ENCODE measurements at regions not wholly inside any gene's neighbourhood (a gene's known extent, or its start where the extent isn't known, plus 50 kb on each side); places are given as distances from the start of the nearest gene placed in this dataset.

GRCh38 chr1:232877365-232878028, 72.3 kb downstream of the MAP10 start (continued):
- TF ChIP-seq TCF7L2 (IDR thresholded peaks at IDR 0.05; ENCODE audit: borderline replicate concordance, extremely low read depth, insufficient read depth, insufficient read length) (no peak), RAD21 (IDR thresholded peaks at IDR 0.05; ENCODE audit: low read depth) (no peak), EZH2 (IDR thresholded peaks at IDR 0.05) (no peak), ZFX (IDR thresholded peaks at IDR 0.05) (no peak), ZBTB33 (IDR thresholded peaks at IDR 0.05; ENCODE audit: extremely low read depth, insufficient replicate concordance, low read length) (no peak), SRF (IDR thresholded peaks at IDR 0.05; ENCODE audit: low read depth) (no peak), CBX3 (IDR thresholded peaks at IDR 0.05; ENCODE audit: low read depth) (no peak), JUND (IDR thresholded peaks at IDR 0.05) (no peak)

GRCh38 chr1:232878086-232878485, 72.3 kb upstream of the NTPCR start:
- H3K27ac ChIP-seq (ENCODE audit: low read depth, low read length): no peak overlapping the region
- H3K9me3 ChIP-seq (ENCODE audit: control insufficient read depth in 1 of 2, insufficient read depth in 1 of 2, low read depth in 1 of 2, low read length in 2 of 2): no peaks in the 10 kb centered on the region
- intact Hi-C loops (cut with micrococcal nuclease): no loop called here
- no peak overlapping the region for H3K4me3 ChIP-seq (replicated peaks in 1 of 2; ENCODE audit: low read depth in 1 of 2, low read length in 2 of 2)
- H3K9me2 ChIP-seq (ENCODE audit: insufficient read depth): no peaks in the 10 kb centered on the region
- H3K9ac ChIP-seq (ENCODE audit: low read length): no peak overlapping the region
- H2AFZ ChIP-seq (ENCODE audit: low read depth, low read length, poor library complexity, severe bottlenecking): no peak overlapping the region
- DNase-seq (ENCODE audit: low read depth, low spot score): no peak
- no peak for ATAC-seq
- TF ChIP-seq SIN3A (IDR thresholded peaks at IDR 0.05; ENCODE audit: low read depth): no peak
- TF ChIP-seq ZFX (IDR thresholded peaks at IDR 0.05): no peak
- TF ChIP-seq EGR1 (IDR thresholded peaks at IDR 0.05; ENCODE audit: low read depth): no peak
- TF ChIP-seq CBX3 (IDR thresholded peaks at IDR 0.05; ENCODE audit: low read depth): no peak
- H3K4me1 ChIP-seq (ENCODE audit: control insufficient read depth in 1 of 2, insufficient read depth in 2 of 2, low read length in 2 of 2): no peaks in the 10 kb centered on the region
- ChIA-PET CTCF (no interaction called here), POLR2A (interaction anchor here (1.2 to 1.5 kb wide), 2 partner anchors 9 kb away, joined by 3 to 4 read pairs; no protein-coding TSS in a partner anchor), RAD21 (ENCODE audit: low non-redundant PET in 1 of 2, low total read pairs in 2 of 2, uncharacterized antibody in 2 of 2, unreplicated experiment in 2 of 2) (no interaction called here)
- H3K27me3 ChIP-seq (ENCODE audit: insufficient read depth, low read length): no peaks in the 10 kb centered on the region
- H3K36me3 ChIP-seq (ENCODE audit: control insufficient read depth in 1 of 2, insufficient read depth in 2 of 2, low read length in 2 of 2): no peaks in the 10 kb centered on the region
- no peak overlapping the region for H3K4me2 ChIP-seq (ENCODE audit: low read length)
- H4K20me1 ChIP-seq (ENCODE audit: insufficient read depth): no peaks in the 10 kb centered on the region
- no TSS peak for BruUV-seq (replicated peaks)
- no peaks in the 10 kb centered on the region for H3K79me2 ChIP-seq (ENCODE audit: insufficient read depth, low read length)

Data from HCT116 (cell line).